ENCODE measurements at regions not wholly inside any gene's neighbourhood (a gene's known extent, or its start where the extent isn't known, plus 50 kb on each side); places are given as distances from the start of the nearest gene placed in this dataset.

DNA sequence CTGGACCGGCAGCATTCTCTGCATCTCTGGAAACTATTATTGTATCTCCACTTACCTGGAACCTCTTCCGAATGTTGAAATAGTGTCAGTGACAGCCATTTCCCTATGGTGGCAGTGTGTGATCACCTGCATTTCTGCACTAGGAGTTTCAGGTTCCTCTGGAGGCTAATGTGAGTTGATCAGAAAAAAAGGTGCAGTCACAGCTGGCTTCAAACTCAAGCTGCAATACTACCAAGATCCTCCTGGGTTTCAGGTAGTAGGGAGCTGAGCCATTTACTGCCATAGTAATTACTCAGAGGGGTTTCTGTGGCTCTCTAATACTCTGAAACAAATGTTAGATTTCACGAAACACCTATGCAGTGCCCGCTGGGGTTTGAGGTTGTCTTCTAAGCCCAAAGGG, 183.5 kb upstream of the OSR1 start:
- TF ChIP-seq, protein P1, sequence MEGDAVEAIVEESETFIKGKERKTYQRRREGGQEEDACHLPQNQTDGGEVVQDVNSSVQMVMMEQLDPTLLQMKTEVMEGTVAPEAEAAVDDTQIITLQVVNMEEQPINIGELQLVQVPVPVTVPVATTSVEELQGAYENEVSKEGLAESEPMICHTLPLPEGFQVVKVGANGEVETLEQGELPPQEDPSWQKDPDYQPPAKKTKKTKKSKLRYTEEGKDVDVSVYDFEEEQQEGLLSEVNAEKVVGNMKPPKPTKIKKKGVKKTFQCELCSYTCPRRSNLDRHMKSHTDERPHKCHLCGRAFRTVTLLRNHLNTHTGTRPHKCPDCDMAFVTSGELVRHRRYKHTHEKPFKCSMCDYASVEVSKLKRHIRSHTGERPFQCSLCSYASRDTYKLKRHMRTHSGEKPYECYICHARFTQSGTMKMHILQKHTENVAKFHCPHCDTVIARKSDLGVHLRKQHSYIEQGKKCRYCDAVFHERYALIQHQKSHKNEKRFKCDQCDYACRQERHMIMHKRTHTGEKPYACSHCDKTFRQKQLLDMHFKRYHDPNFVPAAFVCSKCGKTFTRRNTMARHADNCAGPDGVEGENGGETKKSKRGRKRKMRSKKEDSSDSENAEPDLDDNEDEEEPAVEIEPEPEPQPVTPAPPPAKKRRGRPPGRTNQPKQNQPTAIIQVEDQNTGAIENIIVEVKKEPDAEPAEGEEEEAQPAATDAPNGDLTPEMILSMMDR (IDR thresholded peaks at IDR 0.05; ENCODE audit: low read depth, low read length): no peak
- no peak for TF ChIP-seq POLR2A (IDR thresholded peaks at IDR 0.05; ENCODE audit: extremely low read depth, insufficient read length)
- TF ChIP-seq, protein P2, sequence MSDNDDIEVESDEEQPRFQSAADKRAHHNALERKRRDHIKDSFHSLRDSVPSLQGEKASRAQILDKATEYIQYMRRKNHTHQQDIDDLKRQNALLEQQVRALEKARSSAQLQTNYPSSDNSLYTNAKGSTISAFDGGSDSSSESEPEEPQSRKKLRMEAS (IDR thresholded peaks at IDR 0.05; ENCODE audit: low read depth, low read length): no peak
